T47D (cell line): ENCODE measurements at regions not wholly inside any gene's neighbourhood (a gene's known extent, or its start where the extent isn't known, plus 50 kb on each side); places are given as distances from the start of the nearest gene placed in this dataset.

Experiments used
- DNase-seq, 2 experiments: peaks; one replicate each; pipeline versions ENCODE4 v3.0.0 to v3.0.0-alpha.2; 2011 to 2012; ENCODE audit warnings: low read depth in 1 of 2, low spot score in 1 of 2
- JUND ChIP-seq: IDR thresholded peaks from 2 replicates; pipeline ENCODE4 v1.6.1; 2012; ENCODE audit warnings: low read depth
- in situ Hi-C: cut with HindIII; loops from 2 replicates; pipeline ENCODE4 v1.10.0; 2016; ENCODE audit warnings: low sequenced_read_pairs, low pct_unique_long_range_greater_than_20kb

GRCh38 chr12:92002195-92002649 is 143.4 kb downstream of the BTG1 start:
- in situ Hi-C loops: no loop called here
- no peak for TF ChIP-seq JUND
- no peak for DNase-seq

- in situ Hi-C loops: no loop called here
- DNase-seq: no peak
- TF ChIP-seq JUND: no peak
Measured at GRCh38 chr12:92000597-92000996, 145.0 kb downstream of the BTG1 start.

DNA sequence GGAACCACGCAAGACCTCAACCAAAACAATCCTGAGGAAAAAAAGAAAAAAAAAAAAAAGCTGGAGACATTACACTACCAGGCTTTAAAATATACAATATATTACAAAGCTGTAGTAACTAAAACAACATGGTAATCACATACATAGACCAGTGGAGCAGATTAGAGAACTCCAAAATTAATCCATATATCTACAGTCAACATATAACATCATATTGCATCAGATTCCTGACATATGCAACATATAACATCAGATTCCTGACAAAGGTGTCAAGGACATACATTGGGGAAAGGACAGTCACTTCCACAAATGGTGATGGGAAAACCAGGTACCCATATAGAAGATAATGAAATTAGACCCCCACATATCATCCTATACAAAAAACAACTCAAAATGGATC is 145.8 kb downstream of the BTG1 start:
- in situ Hi-C loops: no loop called here
- no peak for DNase-seq
- no peak for TF ChIP-seq JUND

DNA sequence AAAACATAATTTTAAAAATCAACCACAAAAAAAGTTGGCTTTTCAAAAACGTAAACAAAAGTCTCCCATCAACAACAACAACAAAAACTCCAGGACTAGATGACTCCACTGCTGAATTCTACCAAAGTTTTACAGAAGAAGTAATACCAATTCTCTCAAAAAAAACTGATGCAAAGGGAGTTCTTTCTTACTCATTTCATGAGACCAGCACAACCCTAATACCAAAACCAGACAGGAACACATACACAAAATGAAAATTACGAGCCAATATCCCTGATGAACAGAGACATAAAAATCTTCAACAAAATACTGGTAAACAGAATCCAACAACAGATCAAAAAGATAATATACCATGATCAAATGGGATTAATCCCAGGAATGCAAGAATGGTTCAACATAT is 147.3 kb downstream of the BTG1 start:
- no peak for TF ChIP-seq JUND
- in situ Hi-C loops: no loop called here
- no peak for DNase-seq

DNA sequence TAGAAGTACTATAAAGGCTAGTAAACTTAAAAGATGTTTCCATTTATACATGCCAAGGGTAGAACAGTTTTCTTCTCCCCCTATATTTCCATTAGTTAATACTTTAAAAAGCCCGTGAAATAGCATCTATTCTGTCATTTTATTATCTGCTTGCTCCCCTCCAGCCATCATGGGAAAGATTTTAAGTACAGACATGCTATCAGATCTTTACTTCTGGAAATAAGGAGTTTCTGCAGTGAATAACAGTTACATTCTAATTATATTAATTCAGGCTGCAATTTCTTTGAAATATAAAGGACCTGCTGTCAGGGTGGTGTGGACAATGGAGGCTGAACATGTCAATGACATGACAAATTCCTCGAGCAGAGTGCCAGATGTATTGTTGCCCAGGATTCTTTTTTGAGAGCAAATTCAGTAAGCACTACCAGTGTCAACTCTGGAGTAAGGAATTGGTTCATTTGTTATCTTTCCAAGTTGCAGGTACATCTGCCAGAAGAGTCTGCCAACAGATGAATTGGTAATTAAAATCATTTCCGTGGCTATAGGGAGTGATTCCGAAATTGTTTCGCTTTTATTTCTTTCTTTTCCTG is 151.3 kb downstream of the BTG1 start:
- DNase-seq: no peak
- in situ Hi-C loops: no loop called here
- TF ChIP-seq JUND: no peak

GRCh38 chr12:91993287-91994017 is 152.2 kb downstream of the BTG1 start:
- TF ChIP-seq JUND: no peak
- no peak for DNase-seq

GRCh38 chr12:91991399-91992187 is 154.1 kb downstream of the BTG1 start:
- peak in 1 of 2 experiments; percentile 58 for DNase-seq
- TF ChIP-seq JUND: no peak
- in situ Hi-C loops: no loop called here

More at GRCh38 chr12:91993287-91994017, 152.2 kb downstream of the BTG1 start:
- in situ Hi-C loops: no loop called here

GRCh38 chr12:91990525-91990924 is 155.1 kb downstream of the BTG1 start:
- TF ChIP-seq JUND: no peak
- in situ Hi-C loops: no loop called here

DNA sequence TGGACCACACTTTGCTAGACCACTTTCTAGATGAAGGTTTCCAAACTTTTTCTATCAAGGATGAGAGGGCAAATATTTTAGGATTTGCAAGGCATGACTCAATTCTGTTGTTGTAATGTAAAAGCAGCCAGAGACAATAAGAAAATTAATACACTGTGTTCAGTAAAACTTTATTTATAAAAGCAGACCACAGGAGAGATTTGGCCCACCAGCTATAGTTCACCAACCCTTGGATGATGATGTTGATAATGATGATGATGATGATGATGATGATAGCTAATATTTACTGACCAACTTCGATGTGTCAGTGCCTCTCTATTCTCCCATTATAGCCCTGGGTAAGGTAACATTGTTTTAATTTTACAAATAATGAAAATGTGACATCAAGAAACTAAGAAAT is 156.5 kb downstream of the BTG1 start:
- no peak for TF ChIP-seq JUND
- DNase-seq: no peak
- in situ Hi-C loops: no loop called here

More at GRCh38 chr12:91990525-91990924, 155.1 kb downstream of the BTG1 start:
- DNase-seq: no peak

DNA sequence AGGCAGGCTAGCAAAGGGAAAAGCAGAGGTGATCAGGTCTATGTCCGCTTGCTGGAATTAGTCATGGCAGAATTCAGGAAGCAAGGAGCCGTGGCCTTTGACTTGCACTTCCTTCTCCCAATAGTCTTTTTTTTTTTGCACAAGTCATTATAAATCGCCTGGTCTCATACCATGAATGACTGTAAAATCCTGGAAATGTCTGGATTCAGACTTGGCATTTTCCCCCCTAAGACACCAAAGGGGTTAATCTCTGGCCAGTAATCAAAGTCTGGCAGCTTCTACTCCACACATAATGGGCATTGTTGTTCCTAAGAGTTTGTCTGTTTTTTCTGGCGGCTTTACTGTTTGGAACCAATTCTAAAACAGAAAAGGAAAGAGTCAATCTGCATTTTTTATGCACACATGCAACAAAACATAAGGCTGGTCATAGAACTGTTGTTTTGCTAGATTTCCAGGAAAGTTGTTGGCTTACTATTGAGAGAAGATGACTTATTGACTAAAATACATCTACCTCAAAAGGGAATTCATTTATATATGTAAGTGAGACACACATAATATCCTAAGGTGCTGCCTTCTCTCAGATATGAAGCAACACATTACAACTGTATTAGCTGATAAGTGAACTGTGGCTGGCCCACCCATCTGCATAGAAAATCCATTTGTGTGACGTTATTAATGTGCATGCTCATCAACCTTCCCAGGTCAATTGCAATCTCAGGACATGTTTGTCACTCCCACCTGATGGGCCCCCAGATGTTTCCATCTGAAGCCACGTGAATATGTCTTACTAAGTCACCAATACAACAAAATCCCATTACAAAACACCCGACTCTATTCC is 157.3 kb downstream of the BTG1 start:
- no peak for TF ChIP-seq JUND
- DNase-seq: no peak
- in situ Hi-C loops: no loop called here

GRCh38 chr12:91986084-91986483 is 159.6 kb downstream of the BTG1 start:
- no peak for TF ChIP-seq JUND
- peak in 1 of 2 experiments; percentile 49 for DNase-seq
- in situ Hi-C loops: no loop called here

DNA sequence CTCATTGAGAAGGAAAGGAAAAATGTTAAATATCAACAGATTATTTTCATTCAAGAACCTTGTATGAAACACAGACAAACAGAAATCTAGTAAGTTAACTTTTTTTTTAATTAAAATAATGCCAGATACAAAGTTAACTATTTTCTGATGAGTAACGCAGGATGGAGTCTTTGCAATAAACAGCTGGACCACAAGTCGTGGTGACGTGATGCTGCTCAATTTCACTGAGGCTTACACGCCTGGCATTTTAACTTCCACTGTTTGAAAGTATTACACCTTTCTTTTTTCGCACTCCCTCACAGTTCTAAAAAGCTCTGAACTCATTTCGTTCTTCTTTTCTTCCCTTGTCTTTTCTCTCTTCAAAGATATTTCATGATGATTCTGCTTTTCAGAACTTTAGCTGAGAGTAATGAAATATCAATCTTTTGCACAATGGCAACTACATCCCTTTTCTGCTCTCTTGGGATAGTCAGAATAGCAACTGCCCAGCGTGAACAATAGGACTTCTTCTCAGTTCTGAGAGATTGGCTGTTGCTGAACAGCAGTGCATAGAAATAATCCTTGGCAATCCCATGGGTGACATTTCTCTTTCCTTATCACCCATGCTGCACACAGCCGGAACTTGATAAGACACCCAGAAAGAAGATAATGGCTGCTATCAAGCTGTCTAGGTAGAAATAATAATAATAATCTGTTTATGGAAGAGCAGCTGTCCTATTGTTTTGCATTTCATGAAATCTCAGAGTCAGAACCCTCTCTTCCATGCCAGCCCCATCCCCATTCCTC is 160.5 kb downstream of the BTG1 start:
- no peak for DNase-seq
- in situ Hi-C loops: no loop called here
- no peak for TF ChIP-seq JUND
